ENCODE measurements at regions not wholly inside any gene's neighbourhood (a gene's known extent, or its start where the extent isn't known, plus 50 kb on each side); places are given as distances from the start of the nearest gene placed in this dataset.

- no peak for DNase-seq (ENCODE audit: low spot score)
Observed at GRCh38 chr11:45554230-45554967, 111.0 kb downstream of the CHST1 start.

- DNase-seq (ENCODE audit: low spot score), result no peak
Observed at GRCh38 chr11:45553383-45553936, 112.0 kb downstream of the CHST1 start.

- DNase-seq (ENCODE audit: low spot score), result no peak
Observed at GRCh38 chr11:45551191-45551713, 114.2 kb downstream of the CHST1 start.

GRCh38 chr11:45549257-45549656 lies 116.2 kb downstream of the CHST1 start:
- no peak for DNase-seq (ENCODE audit: low spot score)

- no peak for DNase-seq (ENCODE audit: low spot score)
Observed at GRCh38 chr11:45546366-45546765, 119.1 kb downstream of the CHST1 start.

GRCh38 chr11:45544826-45545225 lies 120.6 kb downstream of the CHST1 start:
- no peak for DNase-seq (ENCODE audit: low spot score)

GRCh38 chr11:45543808-45544422 lies 121.5 kb downstream of the CHST1 start:
- no peak for DNase-seq (ENCODE audit: low spot score)

GRCh38 chr11:45543081-45543480 lies 122.3 kb downstream of the CHST1 start:
- no peak for DNase-seq (ENCODE audit: low spot score)

- no peak for DNase-seq (ENCODE audit: low spot score)
Observed at GRCh38 chr11:45541693-45542434, 123.6 kb downstream of the CHST1 start.

GRCh38 chr11:45538939-45539338 lies 126.5 kb downstream of the CHST1 start:
- no peak for DNase-seq (ENCODE audit: low spot score)

GRCh38 chr11:45538363-45538762 lies 127.1 kb downstream of the CHST1 start:
- DNase-seq (ENCODE audit: low spot score), result no peak

- no peak for DNase-seq (ENCODE audit: low spot score)
Observed at GRCh38 chr11:45537614-45538013, 127.8 kb downstream of the CHST1 start.

GRCh38 chr11:45535033-45535432 lies 130.4 kb downstream of the CHST1 start:
- no peak for DNase-seq (ENCODE audit: low spot score)

GRCh38 chr11:45534132-45534531 lies 131.3 kb downstream of the CHST1 start:
- no peak for DNase-seq (ENCODE audit: low spot score)

GRCh38 chr11:45532546-45532945 lies 132.9 kb downstream of the CHST1 start:
- DNase-seq (ENCODE audit: low spot score), result no peak

- no peak for DNase-seq (ENCODE audit: low spot score)
Observed at GRCh38 chr11:45530776-45531175, 134.6 kb downstream of the CHST1 start.

GRCh38 chr11:45530111-45530510 lies 135.3 kb downstream of the CHST1 start:
- DNase-seq (ENCODE audit: low spot score), result no peak

- DNase-seq (ENCODE audit: low spot score), result no peak
Observed at GRCh38 chr11:45528435-45528834, 137.0 kb downstream of the CHST1 start.

GRCh38 chr11:45527898-45528297 lies 137.5 kb downstream of the CHST1 start:
- no peak for DNase-seq (ENCODE audit: low spot score)

GRCh38 chr11:45525393-45525792 lies 140.0 kb downstream of the CHST1 start:
- DNase-seq (ENCODE audit: low spot score), result no peak

GRCh38 chr11:45523760-45524159 lies 141.7 kb downstream of the CHST1 start:
- no peak for DNase-seq (ENCODE audit: low spot score)

- DNase-seq (ENCODE audit: low spot score), result no peak
Observed at GRCh38 chr11:45518833-45519535, 146.4 kb downstream of the CHST1 start.

Data from germinal center (tissue), 1 donor.